Bone marrow (tissue), 2 donors: ENCODE measurements at regions not wholly inside any gene's neighbourhood (a gene's known extent, or its start where the extent isn't known, plus 50 kb on each side); places are given as distances from the start of the nearest gene placed in this dataset.

ENCODE experiments used
- DNase-seq, 2 donors: peaks; one replicate each; lab custom pipeline; 2025; lab: John Stamatoyannopoulos, UW

- DNase-seq: no peak
These were observed 386.8 kb upstream of the PTPRD start for GRCh38 chr9:10999646-11000045.

GRCh38 chr9:11001546-11001945, 388.7 kb upstream of the PTPRD start:
- DNase-seq: no peak

GRCh38 chr9:11002705-11003104, 389.9 kb upstream of the PTPRD start:
- no peak for DNase-seq

- DNase-seq: no peak
These were observed 391.0 kb upstream of the PTPRD start for GRCh38 chr9:11003836-11004235.

- no peak for DNase-seq
These were observed 398.9 kb upstream of the PTPRD start for GRCh38 chr9:11011696-11012095.

- no peak for DNase-seq
These were observed 403.3 kb upstream of the PTPRD start for GRCh38 chr9:11016081-11016480.

GRCh38 chr9:11023201-11023600, 410.4 kb upstream of the PTPRD start:
- no peak for DNase-seq

GRCh38 chr9:11025775-11026174, 413.0 kb upstream of the PTPRD start:
- no peak for DNase-seq

- DNase-seq: no peak
These were observed 425.6 kb upstream of the PTPRD start for GRCh38 chr9:11038366-11038765.

- no peak for DNase-seq
These were observed 426.2 kb upstream of the PTPRD start for GRCh38 chr9:11039006-11039405.

- DNase-seq: no peak
These were observed 432.8 kb upstream of the PTPRD start for GRCh38 chr9:11045589-11045988.

GRCh38 chr9:11063263-11063662, 450.5 kb upstream of the PTPRD start:
- no peak for DNase-seq

- no peak for DNase-seq
These were observed 452.1 kb upstream of the PTPRD start for GRCh38 chr9:11064909-11065308.

- no peak for DNase-seq
These were observed 459.4 kb upstream of the PTPRD start for GRCh38 chr9:11072176-11072575.

GRCh38 chr9:11086561-11086960, 473.8 kb upstream of the PTPRD start:
- DNase-seq: no peak

- no peak for DNase-seq
These were observed 476.1 kb upstream of the PTPRD start for GRCh38 chr9:11088821-11089374.

GRCh38 chr9:11092974-11093373, 480.2 kb upstream of the PTPRD start:
- no peak for DNase-seq

- no peak for DNase-seq
These were observed 484.2 kb upstream of the PTPRD start for GRCh38 chr9:11097020-11097419.

- DNase-seq: no peak
These were observed 490.7 kb upstream of the PTPRD start for GRCh38 chr9:11103525-11103924.

- no peak for DNase-seq
These were observed 494.4 kb upstream of the PTPRD start for GRCh38 chr9:11107196-11107595.

- no peak for DNase-seq
These were observed 515.4 kb upstream of the PTPRD start for GRCh38 chr9:11128156-11128555.

GRCh38 chr9:11135851-11136250, 523.0 kb upstream of the PTPRD start:
- no peak for DNase-seq

- no peak for DNase-seq
These were observed 528.6 kb upstream of the PTPRD start for GRCh38 chr9:11141357-11141756.

- DNase-seq: no peak
These were observed 530.4 kb upstream of the PTPRD start for GRCh38 chr9:11142965-11143738.
